ENCODE measurements at regions not wholly inside any gene's neighbourhood (a gene's known extent, or its start where the extent isn't known, plus 50 kb on each side); places are given as distances from the start of the nearest gene placed in this dataset.

- H3K9me3 ChIP-seq (ENCODE audit: control insufficient read depth, insufficient read depth, low read depth, low read length), result no peaks in the 10 kb centered on the region
- no peaks in the 10 kb centered on the region for H3K4me1 ChIP-seq (ENCODE audit: control insufficient read depth, insufficient read depth, low read length)
- DNase-seq (ENCODE audit: low read depth, low spot score) (no peak), ATAC-seq (no peak)
- ChIA-PET POLR2A (no interaction called here), CTCF (no interaction called here)
- TF ChIP-seq POLR2AphosphoS5 (IDR thresholded peaks at IDR 0.05; ENCODE audit: low read depth, low read length) (no peak), TCF7L2 (IDR thresholded peaks at IDR 0.05; ENCODE audit: low read depth, low read length) (no peak), SIN3A (IDR thresholded peaks at IDR 0.05; ENCODE audit: borderline replicate concordance, insufficient read depth, low read depth, low read length) (no peak), CTCF (IDR thresholded peaks at IDR 0.05) (no peak)
- TF ChIP-seq, protein P1, sequence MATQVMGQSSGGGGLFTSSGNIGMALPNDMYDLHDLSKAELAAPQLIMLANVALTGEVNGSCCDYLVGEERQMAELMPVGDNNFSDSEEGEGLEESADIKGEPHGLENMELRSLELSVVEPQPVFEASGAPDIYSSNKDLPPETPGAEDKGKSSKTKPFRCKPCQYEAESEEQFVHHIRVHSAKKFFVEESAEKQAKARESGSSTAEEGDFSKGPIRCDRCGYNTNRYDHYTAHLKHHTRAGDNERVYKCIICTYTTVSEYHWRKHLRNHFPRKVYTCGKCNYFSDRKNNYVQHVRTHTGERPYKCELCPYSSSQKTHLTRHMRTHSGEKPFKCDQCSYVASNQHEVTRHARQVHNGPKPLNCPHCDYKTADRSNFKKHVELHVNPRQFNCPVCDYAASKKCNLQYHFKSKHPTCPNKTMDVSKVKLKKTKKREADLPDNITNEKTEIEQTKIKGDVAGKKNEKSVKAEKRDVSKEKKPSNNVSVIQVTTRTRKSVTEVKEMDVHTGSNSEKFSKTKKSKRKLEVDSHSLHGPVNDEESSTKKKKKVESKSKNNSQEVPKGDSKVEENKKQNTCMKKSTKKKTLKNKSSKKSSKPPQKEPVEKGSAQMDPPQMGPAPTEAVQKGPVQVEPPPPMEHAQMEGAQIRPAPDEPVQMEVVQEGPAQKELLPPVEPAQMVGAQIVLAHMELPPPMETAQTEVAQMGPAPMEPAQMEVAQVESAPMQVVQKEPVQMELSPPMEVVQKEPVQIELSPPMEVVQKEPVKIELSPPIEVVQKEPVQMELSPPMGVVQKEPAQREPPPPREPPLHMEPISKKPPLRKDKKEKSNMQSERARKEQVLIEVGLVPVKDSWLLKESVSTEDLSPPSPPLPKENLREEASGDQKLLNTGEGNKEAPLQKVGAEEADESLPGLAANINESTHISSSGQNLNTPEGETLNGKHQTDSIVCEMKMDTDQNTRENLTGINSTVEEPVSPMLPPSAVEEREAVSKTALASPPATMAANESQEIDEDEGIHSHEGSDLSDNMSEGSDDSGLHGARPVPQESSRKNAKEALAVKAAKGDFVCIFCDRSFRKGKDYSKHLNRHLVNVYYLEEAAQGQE (IDR thresholded peaks at IDR 0.05; ENCODE audit: insufficient read depth in 1 of 2, low read depth in 2 of 2, low read length in 1 of 2), result no peak
- intact Hi-C loops (cut with micrococcal nuclease; ENCODE audit: unreplicated experiment) (no loop called here), in situ Hi-C loops (cut with HindIII; ENCODE audit: low pct_unique_long_range_greater_than_20kb, low sequenced_read_pairs) (no loop called here)
- H3K36me3 ChIP-seq (ENCODE audit: control insufficient read depth, insufficient read depth, low read length), result no peaks in the 10 kb centered on the region
- no peak overlapping the region for H3K4me3 ChIP-seq (ENCODE audit: low read depth in 2 of 2, low read length in 2 of 2)
- BruUV-seq (replicated peaks), result no TSS peak
- no peaks in the 10 kb centered on the region for H3K27me3 ChIP-seq (ENCODE audit: control insufficient read depth, insufficient read depth, low read length)
- H3K27ac ChIP-seq (ENCODE audit: low read length), result no peak overlapping the region
Measured at GRCh38 chr22:48633996-48634836, 1193.5 kb downstream of the BRD1 start.

- CTCF ChIA-PET, result no interaction called here
- no TSS peak for BruUV-seq (replicated peaks)
- no peaks in the 10 kb centered on the region for H3K27me3 ChIP-seq (ENCODE audit: control insufficient read depth, insufficient read depth, low read length)
Measured at GRCh38 chr22:48632646-48633246, 1194.9 kb downstream of the BRD1 start.

More at GRCh38 chr22:48632646-48633246, 1194.9 kb downstream of the BRD1 start:
- in situ Hi-C loops (cut with HindIII; ENCODE audit: low pct_unique_long_range_greater_than_20kb, low sequenced_read_pairs) (no loop called here), intact Hi-C loops (cut with micrococcal nuclease; ENCODE audit: unreplicated experiment) (no loop called here)
- H3K4me1 ChIP-seq (ENCODE audit: control insufficient read depth, insufficient read depth, low read length), result no peaks in the 10 kb centered on the region
- DNase-seq (ENCODE audit: low read depth, low spot score) (no peak), ATAC-seq (no peak)
- no peaks in the 10 kb centered on the region for H3K9me3 ChIP-seq (ENCODE audit: control insufficient read depth, insufficient read depth, low read depth, low read length)
- TF ChIP-seq SIN3A (IDR thresholded peaks at IDR 0.05; ENCODE audit: borderline replicate concordance, insufficient read depth, low read depth, low read length) (no peak), CTCF (IDR thresholded peaks at IDR 0.05) (no peak), POLR2AphosphoS5 (IDR thresholded peaks at IDR 0.05; ENCODE audit: low read depth, low read length) (no peak), TCF7L2 (IDR thresholded peaks at IDR 0.05; ENCODE audit: low read depth, low read length) (no peak)
- TF ChIP-seq, protein P1 (IDR thresholded peaks at IDR 0.05; ENCODE audit: insufficient read depth in 1 of 2, low read depth in 2 of 2, low read length in 1 of 2), result no peak
- no peaks in the 10 kb centered on the region for H3K36me3 ChIP-seq (ENCODE audit: control insufficient read depth, insufficient read depth, low read length)
- no peak overlapping the region for H3K27ac ChIP-seq (ENCODE audit: low read length)
- H3K4me3 ChIP-seq (ENCODE audit: low read depth in 2 of 2, low read length in 2 of 2), result no peak overlapping the region
- POLR2A ChIA-PET, result no interaction called here

All from Panc1 (cell line).